Activated naive CD4-positive, alpha-beta T cell treated with anti-CD3 and anti-CD28 coated beads, Interleukin-2, amount 50 U/mL, for 72 hours (primary cell): ENCODE measurements at regions not wholly inside any gene's neighbourhood (a gene's known extent, or its start where the extent isn't known, plus 50 kb on each side); places are given as distances from the start of the nearest gene placed in this dataset.

Source experiments
- ATAC-seq, 2 donors: fragments of 150-1000 bp; cut with Tn5 transposase; 2 replicates each; pipeline ENCODE4 v1.10.0; 2021; ENCODE audit warnings: mild to moderate bottlenecking in 2 of 2, moderate library complexity in 2 of 2
- DNase-seq, 2 donors: peaks; one replicate each; pipeline ENCODE4 v3.0.0; 2021 to 2022; ENCODE audit warnings: low spot score in 2 of 2
- H3K27ac Mint-ChIP-seq, 2 donors: one replicate each; pipeline ENCODE4 v1.8.0; 2022; ENCODE audit warnings: mild to moderate bottlenecking in 2 of 2, mixed read lengths in 2 of 2
- H3K36me3 Mint-ChIP-seq, 2 donors: one replicate each; pipeline ENCODE4 v1.8.0; 2022; ENCODE audit warnings: mixed read lengths in 2 of 2
- H3K9me3 Mint-ChIP-seq, 2 donors: one replicate each; pipeline ENCODE4 v1.8.0; 2022; ENCODE audit warnings: mixed read lengths in 2 of 2

- no peak overlapping the region for H3K27ac Mint-ChIP-seq
- ATAC-seq (no peak), DNase-seq (no peak)
- H3K9me3 Mint-ChIP-seq, result peaks cover 0 to 3% of the 10 kb centered on the region in 2 donors
- no peaks in the 10 kb centered on the region for H3K36me3 Mint-ChIP-seq
Measured at GRCh38 chr10:121285406-121286196, 312.6 kb downstream of the FGFR2 start.

GRCh38 chr10:121288011-121288410 lies 310.2 kb downstream of the FGFR2 start:
- Mint-ChIP-seq H3K36me3 (no peaks in the 10 kb centered on the region), H3K9me3 (peaks cover 0 to 7% of the 10 kb centered on the region in 2 donors), H3K27ac (no peak overlapping the region)
- DNase-seq (no peak), ATAC-seq (no peak)

GRCh38 chr10:121288864-121289661 lies 309.2 kb downstream of the FGFR2 start:
- Mint-ChIP-seq H3K27ac (no peak overlapping the region), H3K36me3 (no peaks in the 10 kb centered on the region), H3K9me3 (peaks cover 0 to 7% of the 10 kb centered on the region in 2 donors)

GRCh38 chr10:121289800-121290199 lies 308.4 kb downstream of the FGFR2 start:
- ATAC-seq (no peak), DNase-seq (no peak)
- no peak overlapping the region for H3K27ac Mint-ChIP-seq
- peaks cover 0 to 7% of the 10 kb centered on the region in 2 donors for H3K9me3 Mint-ChIP-seq
- H3K36me3 Mint-ChIP-seq, result no peaks in the 10 kb centered on the region

More at GRCh38 chr10:121288864-121289661, 309.2 kb downstream of the FGFR2 start:
- ATAC-seq (no peak), DNase-seq (no peak)

GRCh38 chr10:121290674-121291073 lies 307.6 kb downstream of the FGFR2 start:
- no peak for DNase-seq
- H3K36me3 Mint-ChIP-seq, result no peaks in the 10 kb centered on the region
- peaks cover 0 to 7% of the 10 kb centered on the region in 2 donors for H3K9me3 Mint-ChIP-seq
- H3K27ac Mint-ChIP-seq, result no peak overlapping the region
- ATAC-seq, result no peak

- Mint-ChIP-seq H3K36me3 (no peaks in the 10 kb centered on the region), H3K9me3 (peaks cover 0 to 7% of the 10 kb centered on the region in 2 donors), H3K27ac (no peak overlapping the region)
- no peak for DNase-seq
- ATAC-seq, result no peak
Measured at GRCh38 chr10:121291376-121291775, 306.9 kb downstream of the FGFR2 start.

- Mint-ChIP-seq H3K27ac (no peak overlapping the region), H3K36me3 (no peaks in the 10 kb centered on the region), H3K9me3 (peaks cover 0 to 7% of the 10 kb centered on the region in 2 donors)
- ATAC-seq (no peak), DNase-seq (no peak)
Measured at GRCh38 chr10:121291823-121292222, 306.4 kb downstream of the FGFR2 start.

- peaks cover 0 to 7% of the 10 kb centered on the region in 2 donors for H3K9me3 Mint-ChIP-seq
- ATAC-seq (no peak), DNase-seq (no peak)
- H3K36me3 Mint-ChIP-seq, result no peaks in the 10 kb centered on the region
- H3K27ac Mint-ChIP-seq, result no peak overlapping the region
Measured at GRCh38 chr10:121292321-121292720, 305.9 kb downstream of the FGFR2 start.

GRCh38 chr10:121293110-121293509 lies 305.1 kb downstream of the FGFR2 start:
- Mint-ChIP-seq H3K36me3 (no peaks in the 10 kb centered on the region), H3K27ac (no peak overlapping the region), H3K9me3 (peaks cover 0 to 7% of the 10 kb centered on the region in 2 donors)
- ATAC-seq, result no peak
- no peak for DNase-seq

GRCh38 chr10:121294630-121295029 lies 303.6 kb downstream of the FGFR2 start:
- no peak for ATAC-seq
- no peaks in the 10 kb centered on the region for H3K36me3 Mint-ChIP-seq
- DNase-seq, result no peak
- H3K27ac Mint-ChIP-seq, result no peak overlapping the region
- H3K9me3 Mint-ChIP-seq, result peaks cover 0 to 5% of the 10 kb centered on the region in 2 donors

GRCh38 chr10:121296378-121296777 lies 301.9 kb downstream of the FGFR2 start:
- Mint-ChIP-seq H3K9me3 (peaks cover 0 to 9% of the 10 kb centered on the region in 2 donors), H3K27ac (no peak overlapping the region), H3K36me3 (peaks cover 5 to 6% of the 10 kb centered on the region in 2 donors)
- DNase-seq (no peak), ATAC-seq (no peak)

- Mint-ChIP-seq H3K36me3 (peaks cover 5 to 6% of the 10 kb centered on the region in 2 donors), H3K27ac (no peak overlapping the region), H3K9me3 (peaks cover 0 to 9% of the 10 kb centered on the region in 2 donors)
- ATAC-seq (no peak), DNase-seq (no peak)
Measured at GRCh38 chr10:121296881-121297585, 301.2 kb downstream of the FGFR2 start.

GRCh38 chr10:121300723-121301122 lies 297.5 kb downstream of the FGFR2 start:
- ATAC-seq, result no peak
- Mint-ChIP-seq H3K27ac (no peak overlapping the region), H3K9me3 (peaks cover 0 to 7% of the 10 kb centered on the region in 2 donors)

GRCh38 chr10:121302541-121303180 lies 295.6 kb downstream of the FGFR2 start:
- DNase-seq (no peak), ATAC-seq (no peak)
- peaks cover 5 to 6% of the 10 kb centered on the region in 2 donors for H3K36me3 Mint-ChIP-seq
- H3K27ac Mint-ChIP-seq, result no peak overlapping the region
- peaks cover 0 to 13% of the 10 kb centered on the region in 2 donors for H3K9me3 Mint-ChIP-seq

More at GRCh38 chr10:121300723-121301122, 297.5 kb downstream of the FGFR2 start:
- peaks cover 5 to 6% of the 10 kb centered on the region in 2 donors for H3K36me3 Mint-ChIP-seq
- DNase-seq, result no peak

- peaks cover 0 to 13% of the 10 kb centered on the region in 2 donors for H3K9me3 Mint-ChIP-seq
- no peak overlapping the region for H3K27ac Mint-ChIP-seq
- ATAC-seq, result no peak
- DNase-seq, result no peak
- H3K36me3 Mint-ChIP-seq, result peaks cover 5 to 6% of the 10 kb centered on the region in 2 donors
Measured at GRCh38 chr10:121303287-121303890, 294.9 kb downstream of the FGFR2 start.

GRCh38 chr10:121305066-121305465 lies 293.2 kb downstream of the FGFR2 start:
- Mint-ChIP-seq H3K36me3 (peaks cover 5 to 6% of the 10 kb centered on the region in 2 donors), H3K27ac (no peak overlapping the region), H3K9me3 (peaks cover 6 to 18% of the 10 kb centered on the region in 2 donors)
- ATAC-seq (no peak), DNase-seq (no peak)
